Lower leg skin (tissue), 4 donors: ENCODE measurements at regions not wholly inside any gene's neighbourhood (a gene's known extent, or its start where the extent isn't known, plus 50 kb on each side); places are given as distances from the start of the nearest gene placed in this dataset.

ENCODE experiments used
- DNase-seq, 2 donors: peaks; one replicate each; pipeline ENCODE4 v3.0.0-alpha.2; 2019; ENCODE audit warnings: low spot score in 2 of 2
- H3K4me3 ChIP-seq: fragments of 200-600 bp; sonication (generic); 2 replicates; pipeline ENCODE4 v1.5.1; 2017; ENCODE audit warnings: mild to moderate bottlenecking, low read depth; ENCODE audit not compliant: poor library complexity, severe bottlenecking
- CTCF ChIP-seq, 3 donors: fragments of 450-650 bp; IDR thresholded peaks; one replicate each; pipeline ENCODE4 v1.5.1; 2016; ENCODE audit warnings: antibody characterized with exemption in 3 of 3, mild to moderate bottlenecking in 3 of 3, moderate library complexity in 2 of 3
- POLR2A ChIP-seq, 2 donors: fragments of 450-650 bp; IDR thresholded peaks; one replicate each; pipeline ENCODE4 v1.6.1; 2016 to 2017; ENCODE audit warnings: antibody characterized with exemption in 2 of 2, mild to moderate bottlenecking in 1 of 2, moderate library complexity in 1 of 2
- WGBS, 2 donors: methylation state at CpG; one replicate each; pipeline ENCODE4 v1.1.5; 2018; 5-methylcytosine and 5-hydroxymethylcytosine counted together
- intact Hi-C: fragments of 100-400 bp; cut with DNase I; formaldehyde crosslinking; loops from one replicate; pipeline ENCODE4 v1.15.0; 2023; ENCODE audit warnings: low total_unique reads

GRCh38 chr13:107882708-107883560, 332.4 kb downstream of the LIG4 start:
- TF ChIP-seq POLR2A (IDR thresholded peaks at IDR 0.05) (no peak), CTCF (IDR thresholded peaks at IDR 0.05) (no peak)
- WGBS, 2 donors, result 81 to 82% methylated on average over 11 of the region's 11 CpGs
- intact Hi-C loops, result no loop called here
- no peak for DNase-seq
- no peak overlapping the region for H3K4me3 ChIP-seq

GRCh38 chr13:107881362-107881761, 334.0 kb downstream of the LIG4 start:
- intact Hi-C loops, result no loop called here
- DNase-seq, result no peak
- TF ChIP-seq CTCF (IDR thresholded peaks at IDR 0.05), result no peak
- no peak for TF ChIP-seq POLR2A (IDR thresholded peaks at IDR 0.05)
- 83 to 86% methylated on average over 3 of the region's 3 CpGs for WGBS, 2 donors
- H3K4me3 ChIP-seq, result no peak overlapping the region

GRCh38 chr13:107874456-107874855, 340.9 kb downstream of the LIG4 start:
- WGBS, 2 donors, result 73 to 92% methylated on average over 3 of the region's 3 CpGs
- DNase-seq, result no peak
- TF ChIP-seq POLR2A (IDR thresholded peaks at IDR 0.05), result no peak
- TF ChIP-seq CTCF (IDR thresholded peaks at IDR 0.05), result no peak
- intact Hi-C loops, result no loop called here
- H3K4me3 ChIP-seq, result no peak overlapping the region

- H3K4me3 ChIP-seq, result no peak overlapping the region
- intact Hi-C loops, result no loop called here
- 68% methylated on average over 5 of the region's 5 CpGs for WGBS, 2 donors
- TF ChIP-seq POLR2A (IDR thresholded peaks at IDR 0.05), result no peak
- no peak for TF ChIP-seq CTCF (IDR thresholded peaks at IDR 0.05)
- DNase-seq, result no peak
These were observed 341.4 kb downstream of the LIG4 start for GRCh38 chr13:107873926-107874325.

GRCh38 chr13:107870400-107870799, 344.9 kb downstream of the LIG4 start:
- DNase-seq, result no peak
- intact Hi-C loops, result no loop called here
- no peak overlapping the region for H3K4me3 ChIP-seq
- TF ChIP-seq POLR2A (IDR thresholded peaks at IDR 0.05) (no peak), CTCF (IDR thresholded peaks at IDR 0.05) (no peak)
- WGBS, 2 donors, result 76 to 81% methylated on average over 4 of the region's 4 CpGs
